ENCODE measurements at regions not wholly inside any gene's neighbourhood (a gene's known extent, or its start where the extent isn't known, plus 50 kb on each side); places are given as distances from the start of the nearest gene placed in this dataset.
"Not testable (repeated sequence)": the region's sequence is repeated elsewhere in the genome, so short reads cannot be mapped to it uniquely, and the experiment has no call there.

DNA sequence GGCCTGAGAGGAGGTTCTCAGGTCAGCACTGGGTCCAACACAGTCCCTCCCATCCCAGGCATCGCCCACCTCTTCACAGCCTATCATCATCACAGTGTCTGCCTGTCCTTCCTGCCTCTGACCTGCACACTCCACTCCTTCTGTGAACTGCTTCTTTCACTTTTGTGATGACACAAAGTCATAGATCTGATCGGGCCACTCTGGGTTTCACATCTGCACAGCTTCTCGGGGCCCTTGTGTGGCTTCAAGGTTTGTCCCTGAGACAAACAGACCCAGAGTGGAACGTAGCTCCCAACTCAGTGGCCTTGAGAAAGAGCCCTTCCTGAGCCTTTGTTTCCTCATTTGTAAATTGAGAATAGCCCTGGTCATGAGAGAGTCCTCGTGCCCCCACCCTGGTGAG lies 377.1 kb downstream of the ANAPC1 start:
- TF ChIP-seq POLR2A, CTCF (IDR thresholded peaks at IDR 0.05): not testable (repeated sequence)
